Posterior cingulate gyrus (tissue), 11 donors: ENCODE measurements at regions not wholly inside any gene's neighbourhood (a gene's known extent, or its start where the extent isn't known, plus 50 kb on each side); places are given as distances from the start of the nearest gene placed in this dataset.

Experiments
- DNase-seq, 10 donors: peaks; one replicate each; pipeline versions ENCODE4 v3.0.0 to v3.0.0-alpha.2; 2020 to 2021; ENCODE audit warnings: mixed read lengths in 3 of 10
- intact Hi-C: fragments of 100-400 bp; cut with DNase I; formaldehyde crosslinking; loops from one replicate; pipeline ENCODE4 v1.15.1; 2023

DNA sequence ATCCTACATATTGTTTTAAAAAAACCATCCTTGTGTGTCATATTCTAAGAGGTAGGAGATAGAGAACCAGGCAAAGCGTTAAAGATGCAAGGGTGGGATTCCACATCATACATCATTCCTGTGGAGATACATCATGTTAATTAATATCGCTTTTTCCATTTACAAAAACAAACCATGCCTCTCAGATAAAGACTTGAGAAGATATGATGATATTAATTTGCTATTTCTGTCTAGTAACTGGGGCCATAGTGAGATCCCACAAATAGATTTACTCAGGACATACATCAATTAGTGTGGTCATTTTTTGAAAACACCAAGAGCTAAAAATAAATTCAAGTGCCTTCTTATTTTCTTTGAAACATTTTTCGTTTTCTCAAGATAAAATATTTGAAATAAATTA, 165.4 kb upstream of the TARS1 start:
- no peak for DNase-seq
- intact Hi-C loops = no loop called here

DNA sequence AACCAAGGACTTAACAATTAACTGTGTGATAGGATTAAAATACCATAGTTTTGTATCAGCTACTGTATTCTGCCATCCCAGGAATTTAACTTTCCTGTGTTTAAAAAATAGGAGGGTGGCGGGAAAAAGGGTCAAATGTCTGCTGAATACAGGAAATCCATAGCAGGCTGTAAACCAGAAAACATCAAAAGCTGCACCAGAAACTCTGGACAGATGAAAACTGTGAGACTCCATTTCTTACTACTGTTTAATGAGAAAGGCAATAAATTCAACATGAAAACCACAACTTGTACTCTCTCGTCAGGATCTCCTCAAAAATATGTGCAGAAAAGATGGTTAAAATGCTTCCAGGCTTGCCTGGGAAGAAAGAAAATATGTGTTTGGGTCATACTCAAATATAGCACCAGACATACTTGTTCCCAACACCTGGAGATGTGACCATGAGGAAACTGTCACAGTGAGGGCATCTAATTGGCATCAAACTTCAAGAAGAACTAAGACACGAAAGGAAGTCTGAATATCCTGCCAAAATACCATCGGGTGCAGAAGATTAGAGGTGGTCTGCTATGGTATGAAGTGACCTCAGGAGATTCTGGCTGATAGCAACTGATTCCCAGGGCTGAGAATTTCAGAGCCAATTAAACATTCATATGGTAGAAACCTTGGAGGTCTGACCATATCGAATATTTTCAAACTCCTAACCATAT, 164.7 kb upstream of the TARS1 start:
- intact Hi-C loops = no loop called here
- no peak for DNase-seq

DNA sequence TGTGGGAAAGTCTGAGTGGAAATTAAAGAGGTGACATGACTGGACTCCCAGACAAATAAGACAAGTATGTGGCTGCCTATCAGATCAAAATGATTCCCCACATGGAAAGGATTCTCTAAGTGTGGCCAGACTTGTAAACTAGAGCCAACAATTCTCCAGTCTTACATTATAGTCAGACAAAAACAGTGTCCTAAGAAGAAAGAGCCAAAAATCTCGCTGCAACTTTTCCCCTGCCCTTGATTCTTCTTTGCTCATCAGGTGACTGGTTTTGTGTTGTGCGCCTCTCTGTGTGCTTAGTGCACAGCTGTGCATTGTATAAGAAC, 164.2 kb upstream of the TARS1 start:
- intact Hi-C loops = no loop called here
- DNase-seq = no peak

DNA sequence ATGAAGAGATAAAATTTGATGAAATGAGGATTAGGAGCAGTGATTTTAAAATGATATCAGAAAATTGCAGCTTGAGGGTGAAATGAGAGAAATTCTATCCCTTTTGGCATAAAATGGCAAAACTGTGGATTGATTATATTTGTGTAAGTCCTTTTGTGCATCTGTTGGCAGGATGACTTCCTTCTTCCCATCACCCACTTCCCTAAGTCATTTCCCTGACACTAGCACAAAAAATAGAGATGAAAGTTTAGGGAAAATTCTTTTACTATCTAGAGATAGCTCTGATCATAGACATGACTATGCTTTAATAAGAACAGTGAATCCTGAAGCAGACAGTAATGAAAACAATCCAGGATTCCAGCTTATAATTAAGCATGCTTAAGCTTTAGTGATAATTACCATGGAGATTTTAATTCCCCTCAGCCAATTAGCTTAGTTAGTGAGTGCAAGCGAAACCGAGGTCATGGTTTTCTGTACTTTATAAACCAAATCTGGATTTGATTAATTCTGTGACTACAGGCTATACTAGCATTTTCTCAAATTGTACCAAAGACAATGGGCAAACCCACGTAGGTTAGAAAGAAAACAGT, 163.6 kb upstream of the TARS1 start:
- intact Hi-C loops = no loop called here
- DNase-seq = no peak

DNA sequence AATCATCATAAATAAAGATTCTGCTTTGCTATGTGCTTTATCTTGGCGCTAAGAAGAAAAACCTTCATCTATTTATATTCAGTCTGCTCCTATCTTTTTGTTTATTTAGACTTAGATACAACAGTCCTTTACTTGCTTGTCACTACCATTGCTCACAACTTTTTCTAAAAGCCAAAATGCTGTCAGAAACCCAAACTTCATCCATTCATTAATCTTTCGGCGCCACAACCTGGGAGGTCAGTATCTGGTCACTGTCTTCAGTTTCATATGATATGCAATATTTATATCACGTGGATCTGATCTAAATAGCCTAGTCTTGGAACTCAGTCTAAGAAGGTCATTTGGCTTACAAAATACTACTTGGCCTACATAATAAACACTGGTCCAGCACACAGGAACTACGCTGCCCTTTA, 159.3 kb upstream of the TARS1 start:
- intact Hi-C loops = no loop called here
- no peak for DNase-seq

DNA sequence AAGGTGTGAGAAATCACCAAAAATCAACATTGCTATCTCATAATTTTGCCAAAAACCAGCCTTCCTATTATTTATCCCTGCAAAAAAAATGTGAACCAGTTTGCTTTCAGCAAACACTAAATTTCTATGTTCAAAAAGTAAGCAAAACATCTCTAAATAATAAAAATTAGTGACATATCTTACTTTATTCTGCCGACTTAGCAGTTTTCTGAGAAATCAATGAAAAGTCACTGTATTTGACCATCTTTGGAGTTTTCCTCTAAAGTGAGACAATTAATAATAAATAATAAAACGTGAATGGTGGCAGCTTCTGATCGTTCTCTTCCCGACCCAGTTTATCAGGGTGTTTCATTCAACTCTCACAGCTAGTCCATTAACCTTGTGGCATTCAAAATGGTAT, 158.6 kb upstream of the TARS1 start:
- intact Hi-C loops = no loop called here
- no peak for DNase-seq

DNA sequence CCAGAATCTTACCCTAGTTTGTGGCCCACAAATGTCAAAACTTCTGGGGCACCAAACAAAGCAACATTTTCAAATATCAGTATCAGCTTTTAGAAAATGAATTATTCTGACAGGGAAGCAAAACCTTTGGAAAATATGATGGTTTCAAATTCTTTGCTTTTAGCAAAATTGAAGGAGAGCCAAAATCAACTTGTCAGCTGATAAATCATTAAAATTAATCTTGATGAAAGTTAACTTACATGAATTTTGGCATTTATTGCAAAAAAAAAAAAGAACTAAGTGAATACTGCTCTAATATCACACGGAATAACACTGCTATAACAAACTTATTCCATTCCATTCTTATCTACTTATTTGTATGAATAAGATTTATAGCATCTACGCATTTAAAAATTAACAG, 158.1 kb upstream of the TARS1 start:
- no peak for DNase-seq
- intact Hi-C loops = no loop called here

DNA sequence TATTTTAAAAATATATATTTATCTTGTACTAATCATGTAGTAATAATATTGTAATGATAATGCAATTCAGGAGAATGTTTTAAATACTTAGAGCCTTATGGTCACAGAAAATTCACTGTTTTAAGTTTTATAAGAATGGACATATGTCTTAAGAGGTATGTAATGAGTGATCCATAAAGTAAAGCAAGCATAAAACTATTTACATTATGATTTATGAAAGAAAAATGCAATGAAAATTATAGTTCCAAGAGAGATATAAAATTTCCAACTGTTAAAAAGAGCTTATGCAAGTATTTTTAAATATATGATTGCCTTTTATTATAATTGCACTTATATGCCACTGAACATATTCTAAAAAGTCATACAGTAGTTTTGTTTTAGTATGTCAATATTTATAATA, 157.5 kb upstream of the TARS1 start:
- no peak for DNase-seq
- intact Hi-C loops = no loop called here

DNA sequence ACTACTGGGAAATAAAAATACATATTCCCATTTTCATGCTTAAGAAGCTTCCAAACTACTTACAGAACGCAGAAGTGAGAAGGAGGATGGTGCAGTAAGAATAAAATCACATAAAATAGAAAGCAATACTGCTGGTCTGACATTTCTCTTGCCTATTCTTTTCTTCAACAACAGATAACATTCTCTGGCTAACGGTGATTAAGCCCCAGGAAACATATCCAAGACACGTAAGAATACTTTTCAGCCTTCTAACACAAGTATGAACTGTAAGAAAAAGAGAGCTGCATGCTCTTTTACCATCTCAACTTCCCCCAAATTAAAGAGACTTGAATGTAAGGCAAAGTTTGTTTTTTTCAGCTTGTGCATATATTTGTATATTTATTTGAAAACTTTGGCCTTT, 156.1 kb upstream of the TARS1 start:
- DNase-seq = no peak
- intact Hi-C loops = no loop called here

DNA sequence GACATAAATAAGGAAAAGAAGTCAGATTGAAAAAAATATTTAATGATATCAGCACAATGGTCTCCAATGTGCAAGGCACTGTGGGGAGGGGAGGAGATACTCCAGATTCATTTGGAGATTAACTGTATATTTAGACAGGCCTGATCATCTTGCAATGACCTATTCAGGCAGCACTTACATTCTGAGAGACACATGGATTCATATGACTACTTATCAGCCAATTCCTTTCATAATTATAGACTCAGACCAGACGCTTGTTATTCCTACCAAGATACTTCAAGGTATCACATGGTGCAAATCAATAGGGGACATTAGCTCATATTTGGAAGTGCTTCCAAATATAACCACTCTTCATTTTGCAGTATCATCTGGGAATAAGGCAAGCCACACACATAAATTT, 153.5 kb upstream of the TARS1 start:
- no peak for DNase-seq
- intact Hi-C loops = no loop called here

DNA sequence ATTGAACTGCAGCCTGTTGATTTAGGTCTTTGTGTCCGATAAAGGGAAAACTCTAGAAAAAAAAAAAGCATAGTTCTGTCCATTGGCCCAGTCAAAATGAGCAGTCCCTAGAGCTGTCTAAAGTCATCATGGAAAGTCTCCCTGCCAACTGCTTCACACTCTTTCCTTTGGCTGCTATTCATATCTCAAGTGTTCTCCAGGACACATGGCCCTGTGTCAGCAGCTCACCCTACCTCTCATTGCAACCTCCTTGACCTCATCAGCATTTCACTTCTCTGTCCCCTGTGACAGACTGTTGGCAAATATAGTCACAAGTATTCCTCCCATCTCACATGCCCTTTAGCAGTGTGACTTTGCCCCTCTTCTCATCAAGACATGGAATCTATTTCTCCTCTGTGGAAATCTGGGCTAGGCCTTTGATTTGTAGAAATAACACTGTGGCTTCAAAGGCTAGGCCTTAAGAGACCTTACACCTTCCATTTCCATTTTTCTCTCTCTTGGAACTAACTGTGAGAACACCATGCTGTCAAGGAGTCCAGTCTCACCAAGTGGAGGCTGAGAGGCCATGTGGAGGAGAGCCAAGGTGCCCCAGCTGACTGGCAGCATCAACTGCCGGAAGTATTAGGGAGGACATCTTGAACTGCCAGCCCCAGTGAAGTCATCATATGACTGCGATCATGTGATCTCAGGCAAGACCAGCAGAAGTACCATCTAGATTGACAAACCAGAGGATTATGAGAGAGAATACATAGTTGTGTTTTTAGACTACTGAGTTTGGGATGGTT, 149.4 kb upstream of the TARS1 start:
- no peak for DNase-seq
- intact Hi-C loops = no loop called here

DNA sequence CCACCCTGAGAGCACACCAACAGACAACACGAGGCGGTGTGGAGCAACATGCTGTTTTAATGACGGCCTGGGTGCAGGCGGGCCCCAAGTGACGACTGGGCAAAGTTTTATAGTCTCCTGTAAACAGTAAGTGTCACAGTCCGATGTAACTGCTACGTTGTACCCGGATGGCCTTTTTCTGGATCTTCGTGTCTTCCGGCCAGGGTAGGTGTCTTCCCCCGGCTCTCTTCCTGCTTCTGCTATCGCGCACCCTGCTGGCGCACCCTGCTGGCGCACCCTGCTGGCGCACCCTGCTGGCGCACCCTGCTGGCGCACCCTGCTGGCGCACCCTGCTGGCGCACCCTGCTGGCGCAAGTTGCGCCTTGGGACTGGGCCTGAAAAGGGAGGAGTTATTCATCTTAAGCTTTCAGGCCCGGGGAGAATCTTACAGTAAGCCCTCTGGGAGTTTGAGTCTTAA, 143.0 kb upstream of the TARS1 start:
- intact Hi-C loops = no loop called here
- DNase-seq = no peak

DNA sequence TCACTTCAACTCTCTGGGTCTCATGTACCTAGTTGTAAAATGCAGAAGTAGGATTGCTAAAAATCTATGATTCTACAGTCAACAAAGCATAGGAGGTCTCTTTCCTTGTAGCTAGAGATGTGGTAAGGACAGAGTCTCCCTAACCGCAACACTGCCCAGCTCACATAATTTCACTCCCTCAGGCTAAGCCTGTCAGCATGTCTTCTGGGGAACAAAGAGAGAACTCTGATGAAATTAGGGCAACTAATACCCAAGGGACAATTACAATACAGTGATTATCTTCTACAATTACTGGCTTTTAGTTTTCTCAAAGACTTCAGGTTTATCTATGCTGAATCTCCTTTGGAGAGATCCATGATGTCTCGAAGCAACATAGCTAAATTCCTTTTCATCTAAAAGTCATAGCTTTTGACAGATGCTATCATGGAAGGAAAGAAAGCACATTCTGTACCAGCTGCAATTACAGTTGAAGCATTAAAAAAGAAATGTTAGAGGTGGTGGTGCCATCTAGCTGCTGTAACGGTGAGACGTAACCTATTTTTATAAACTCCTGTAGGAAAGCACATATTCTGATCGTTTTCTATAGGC, 141.1 kb upstream of the TARS1 start:
- intact Hi-C loops = loop anchor here (5.0 kb wide), 1 partner anchor 592 kb away; no protein-coding TSS in a partner anchor
- peak in 1 of 10 donors; percentile 5 for DNase-seq

DNA sequence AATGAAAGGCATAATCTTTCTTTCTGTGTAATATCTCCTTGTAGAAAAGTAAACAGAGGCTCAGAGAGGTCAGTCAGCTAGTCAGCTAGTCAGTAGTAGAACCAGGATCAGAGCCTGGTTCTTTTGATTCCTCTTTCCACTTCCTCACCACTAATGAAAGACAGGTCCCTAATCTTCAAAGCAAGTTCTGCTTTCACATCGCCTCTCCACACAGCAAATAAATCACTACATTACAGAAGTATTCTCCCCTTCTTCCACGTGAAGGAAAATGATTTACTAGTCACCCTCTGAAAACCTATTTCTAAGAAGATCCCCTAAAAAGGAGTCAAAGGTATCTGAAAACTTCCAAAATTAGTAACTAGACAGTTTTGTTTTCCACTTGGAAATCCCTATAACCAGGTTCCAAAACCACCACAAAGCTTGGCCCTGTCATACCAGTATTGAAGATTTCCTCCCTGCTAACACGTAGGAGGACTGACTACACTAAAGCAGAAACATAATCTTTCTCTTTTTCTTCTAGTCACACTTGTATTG, 140.5 kb upstream of the TARS1 start:
- intact Hi-C loops = loop anchor here (5.0 kb wide), 1 partner anchor 593 kb away; no protein-coding TSS in a partner anchor
- no peak for DNase-seq

DNA sequence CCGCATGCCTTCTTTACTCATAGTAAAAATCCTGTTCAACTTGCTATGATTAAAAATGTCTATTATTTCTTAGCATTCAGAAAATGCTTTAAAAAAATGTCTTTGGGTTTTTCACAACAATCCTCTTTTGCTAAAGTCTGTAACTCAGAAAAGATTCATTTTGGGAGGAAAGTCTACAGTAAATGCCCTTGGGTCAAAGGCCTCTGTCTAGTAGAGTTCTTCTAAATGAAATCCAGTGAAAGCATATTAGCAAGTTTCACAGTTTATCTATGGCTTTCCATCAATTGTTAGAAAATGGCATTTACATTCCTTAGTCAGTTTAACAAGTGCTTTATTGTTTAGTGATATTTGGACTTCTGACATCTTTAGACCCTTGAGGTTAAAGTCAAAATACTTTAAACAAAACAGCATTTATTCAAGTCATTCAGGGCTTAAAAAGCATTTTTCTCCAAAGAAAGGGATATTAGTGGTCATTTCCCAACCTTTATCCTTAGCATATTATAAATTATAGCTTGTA, 137.1 kb upstream of the TARS1 start:
- intact Hi-C loops = loop anchor here (5.0 kb wide), 1 partner anchor 596 kb away; no protein-coding TSS in a partner anchor
- no peak for DNase-seq

DNA sequence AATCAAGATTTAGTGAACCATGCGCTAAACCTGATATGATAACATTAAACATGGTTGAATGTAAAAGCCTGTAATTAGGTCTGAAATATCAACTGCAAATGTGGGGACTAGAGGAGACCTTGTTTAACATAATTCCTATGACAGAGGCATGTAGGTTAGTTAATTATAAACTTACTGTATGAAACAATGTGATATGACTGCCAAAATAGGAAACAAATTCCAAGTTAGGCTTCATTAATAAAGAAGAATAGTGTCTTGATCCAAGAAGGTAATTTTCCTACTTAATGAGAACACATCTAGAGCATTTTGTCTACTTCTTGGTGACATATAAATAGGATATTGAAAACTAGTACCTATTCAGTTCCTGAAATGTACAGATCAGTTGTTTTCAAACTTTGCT, 136.2 kb upstream of the TARS1 start:
- no peak for DNase-seq
- intact Hi-C loops = loop anchor here (5.0 kb wide), 1 partner anchor 597 kb away; no protein-coding TSS in a partner anchor

DNA sequence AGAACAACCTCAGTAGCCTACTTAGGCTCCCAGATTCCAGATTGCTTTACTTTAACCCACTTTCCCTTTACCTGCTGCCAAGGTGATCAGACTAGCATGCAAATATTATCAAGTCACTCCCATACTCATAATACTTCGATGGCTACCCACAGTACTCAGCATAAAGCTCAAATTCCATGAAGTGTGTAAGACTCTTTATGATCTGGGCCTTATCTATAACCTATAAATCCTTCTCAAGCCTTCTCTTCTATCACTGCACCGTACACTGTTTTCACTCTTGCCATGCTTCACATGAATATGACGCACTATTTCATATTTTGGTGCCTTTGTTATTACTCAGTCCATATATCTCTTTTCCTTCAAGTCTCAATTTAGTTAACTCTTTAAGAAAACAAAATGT, 135.2 kb upstream of the TARS1 start:
- DNase-seq = no peak
- intact Hi-C loops = no loop called here

DNA sequence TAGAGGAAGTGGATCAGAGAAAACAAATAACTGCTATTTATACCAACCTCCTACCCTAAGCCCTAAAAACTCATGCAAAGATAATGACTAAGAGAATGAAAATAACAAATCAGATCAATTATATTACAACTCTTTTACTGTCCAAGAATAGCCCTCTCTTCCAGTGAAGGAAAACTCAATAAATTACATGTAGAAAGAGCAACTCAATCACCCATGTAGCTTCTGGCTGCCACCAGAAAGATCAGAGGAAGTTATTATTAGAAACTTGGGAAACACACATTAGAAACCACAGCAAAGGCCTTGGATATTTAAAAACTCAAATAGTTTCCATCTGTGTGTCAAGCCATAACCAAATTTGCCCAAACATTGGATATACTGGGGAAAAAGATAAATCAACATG, 134.0 kb upstream of the TARS1 start:
- intact Hi-C loops = no loop called here
- DNase-seq = no peak

DNA sequence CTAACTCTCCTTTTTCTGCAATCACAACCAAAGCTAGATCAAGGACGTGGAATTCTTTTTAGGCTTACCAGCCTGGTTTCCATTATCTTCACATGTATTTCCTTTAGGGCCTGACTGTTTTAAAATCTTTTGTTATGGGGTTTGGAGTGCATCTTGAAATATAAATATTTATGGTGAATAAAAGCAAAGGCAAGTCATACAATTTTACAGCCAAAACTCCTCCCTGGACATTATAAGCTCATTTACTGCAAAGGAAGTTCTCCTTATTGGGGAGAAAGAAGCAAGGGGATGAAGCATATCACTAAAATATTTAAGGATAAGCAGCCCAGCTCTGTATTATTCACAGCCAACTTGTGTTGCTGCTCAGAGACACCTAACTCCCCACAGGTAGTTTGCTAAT, 132.2 kb upstream of the TARS1 start:
- intact Hi-C loops = no loop called here
- no peak for DNase-seq

DNA sequence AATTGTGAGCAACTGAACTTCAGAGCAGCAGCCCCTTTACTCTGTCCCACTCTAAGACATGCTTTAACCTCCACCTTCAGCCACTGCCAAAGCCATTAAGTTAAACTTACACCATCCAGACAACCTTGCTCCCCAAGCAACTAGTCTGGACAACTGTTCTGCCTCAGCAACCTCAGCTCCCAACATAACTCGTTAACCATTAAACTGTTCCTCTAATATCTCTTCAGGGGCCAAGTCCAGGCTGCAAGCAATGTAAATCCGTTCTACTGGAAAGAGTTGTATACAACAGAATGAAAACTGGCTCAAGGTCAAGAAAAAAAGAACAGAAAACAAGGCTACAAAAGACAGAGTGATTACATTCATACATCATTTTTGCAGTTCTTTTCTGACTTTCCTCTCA, 131.7 kb upstream of the TARS1 start:
- no peak for DNase-seq
- intact Hi-C loops = no loop called here
